GM18861 (cell line): ENCODE measurements at regions not wholly inside any gene's neighbourhood (a gene's known extent, or its start where the extent isn't known, plus 50 kb on each side); places are given as distances from the start of the nearest gene placed in this dataset.
"Not testable (repeated sequence)": the region's sequence is repeated elsewhere in the genome, so short reads cannot be mapped to it uniquely, and the experiment has no call there.

Experiments used
- ATAC-seq: cut with Tn5 transposase; IDR thresholded peaks from one replicate; pipeline ENCODE4 v1.9.1; 2021; ENCODE audit not compliant: unreplicated experiment

DNA sequence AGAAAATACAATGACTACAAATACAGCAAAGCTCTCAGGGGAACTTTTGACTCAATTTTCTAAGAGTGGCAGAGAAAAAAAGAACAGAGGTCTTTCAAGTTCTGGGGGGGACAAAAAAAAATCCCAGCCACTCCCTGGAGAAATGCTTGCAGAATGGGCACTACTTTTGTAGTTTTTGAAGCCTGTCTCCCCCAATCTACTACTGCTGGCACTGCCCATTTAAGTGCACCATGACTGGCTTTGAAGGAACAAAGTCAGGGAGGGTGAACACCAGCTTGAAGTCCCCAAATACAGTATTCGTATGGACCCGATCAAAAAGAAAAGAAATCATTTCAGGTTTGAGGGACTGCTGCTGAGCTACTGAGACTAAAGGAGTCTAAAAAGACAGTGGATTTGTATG lies 1824.4 kb downstream of the ARAP2 start:
- ATAC-seq: no peak

GRCh38 chr4:34422472-34423175 lies 1821.7 kb downstream of the ARAP2 start:
- ATAC-seq: no peak

DNA sequence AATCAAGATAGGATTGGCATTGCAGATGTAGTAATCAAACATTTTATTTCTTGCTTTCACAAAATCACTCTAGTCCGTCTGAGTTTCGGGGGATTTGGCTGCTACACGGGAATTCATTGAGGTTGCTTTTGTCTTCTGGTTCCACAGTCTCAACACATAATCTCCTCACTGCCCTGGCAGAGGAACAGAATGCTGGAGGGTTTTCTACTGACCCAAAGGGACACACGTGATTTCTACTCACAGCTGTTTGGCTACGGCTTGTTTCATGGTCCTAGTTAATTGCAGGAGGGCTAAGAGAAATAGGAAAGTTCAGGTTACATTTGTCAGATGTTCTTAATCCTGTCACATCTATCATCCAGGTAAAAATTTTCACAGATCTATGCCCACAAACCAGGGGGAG lies 1811.6 kb downstream of the ARAP2 start:
- no peak for ATAC-seq

GRCh38 chr4:34434377-34434776 lies 1809.9 kb downstream of the ARAP2 start:
- ATAC-seq: not testable (repeated sequence)

DNA sequence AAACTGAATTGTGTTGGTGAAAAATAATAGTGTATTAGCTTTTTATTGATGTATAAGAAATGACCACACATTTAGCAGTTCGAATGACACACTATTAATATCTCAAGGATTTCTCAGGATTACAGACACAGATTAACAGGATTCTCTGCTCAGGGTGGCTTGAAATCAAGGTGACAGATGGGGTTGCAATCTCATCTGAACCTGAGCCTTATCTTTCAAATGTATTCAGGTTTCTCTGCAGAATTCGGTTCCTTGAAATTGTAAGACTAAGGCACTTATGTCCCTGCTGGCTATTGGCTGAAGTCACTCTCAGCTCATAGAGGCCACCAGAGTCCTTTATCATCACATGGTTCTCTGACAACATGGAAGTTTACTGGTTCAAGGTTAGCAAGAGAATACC lies 1780.1 kb downstream of the ARAP2 start:
- no peak for ATAC-seq

- no peak for ATAC-seq
These were observed 1777.9 kb downstream of the ARAP2 start for GRCh38 chr4:34466411-34466810.

DNA sequence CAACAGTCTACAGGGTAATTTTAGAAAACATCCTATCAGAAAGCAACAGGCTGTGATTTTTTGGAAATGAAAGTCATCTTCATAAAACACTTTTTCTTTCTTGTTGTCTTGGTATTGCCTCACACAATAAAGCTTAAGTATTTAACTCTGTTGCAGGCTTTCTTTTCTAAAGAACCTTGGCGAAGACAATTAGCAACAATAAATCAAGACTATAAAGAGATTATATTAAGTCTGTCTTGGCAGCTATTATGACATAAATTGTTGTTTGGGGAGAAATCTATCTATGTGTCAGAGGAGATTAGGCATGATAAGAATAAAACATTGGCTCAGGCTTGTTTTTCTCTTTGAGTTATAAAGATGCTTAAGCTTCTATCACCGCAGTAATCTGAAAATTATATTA lies 1774.8 kb downstream of the ARAP2 start:
- no peak for ATAC-seq

- no peak for ATAC-seq
These were observed 1759.1 kb downstream of the ARAP2 start for GRCh38 chr4:34485252-34485651.

- no peak for ATAC-seq
These were observed 1757.6 kb downstream of the ARAP2 start for GRCh38 chr4:34486461-34487363.

GRCh38 chr4:34492414-34492813 lies 1751.9 kb downstream of the ARAP2 start:
- no peak for ATAC-seq

DNA sequence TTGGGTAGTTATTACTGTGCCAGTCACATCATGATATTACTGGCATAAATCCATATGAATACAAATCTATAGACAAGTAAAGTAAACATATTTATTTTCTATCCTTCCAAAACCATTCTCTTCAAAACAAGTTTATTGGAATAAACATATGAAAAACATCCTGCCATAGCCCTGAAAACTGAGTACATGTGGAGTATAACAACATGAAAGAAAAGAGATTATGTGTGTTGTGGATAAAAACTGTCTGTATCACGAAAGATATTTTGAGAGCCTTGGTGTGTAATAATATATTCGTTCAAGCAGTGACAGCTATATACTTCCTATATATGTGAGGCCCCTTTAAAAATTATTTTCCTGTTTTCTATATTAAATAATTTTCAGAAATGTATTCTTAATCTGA lies 1742.2 kb downstream of the ARAP2 start:
- ATAC-seq: no peak

DNA sequence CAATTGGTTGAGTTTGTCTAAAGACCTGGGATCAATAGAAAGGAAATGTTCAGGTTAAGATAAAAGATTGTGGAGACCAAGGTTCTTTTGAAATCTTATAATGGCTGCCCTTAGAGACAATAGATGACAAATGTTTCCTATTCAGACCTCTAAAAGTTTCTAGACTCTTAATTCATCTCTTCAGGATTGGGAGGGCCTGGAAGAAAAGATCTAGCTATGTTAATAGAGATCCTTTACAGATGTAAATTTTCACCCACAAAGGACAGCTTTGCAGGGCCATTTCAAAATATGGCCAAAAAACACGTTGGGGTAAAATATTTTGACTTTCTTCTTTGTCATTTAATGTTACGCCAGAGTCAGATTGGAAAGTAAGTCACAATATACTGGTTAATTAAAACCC lies 1739.6 kb downstream of the ARAP2 start:
- not testable (repeated sequence) for ATAC-seq

GRCh38 chr4:34506511-34507092 lies 1737.7 kb downstream of the ARAP2 start:
- not testable (repeated sequence) for ATAC-seq

- no peak for ATAC-seq
These were observed 1731.7 kb downstream of the ARAP2 start for GRCh38 chr4:34512616-34513015.

- ATAC-seq: no peak
These were observed 1727.8 kb downstream of the ARAP2 start for GRCh38 chr4:34516524-34516923.

- ATAC-seq: no peak
These were observed 1709.4 kb downstream of the ARAP2 start for GRCh38 chr4:34534916-34535315.

DNA sequence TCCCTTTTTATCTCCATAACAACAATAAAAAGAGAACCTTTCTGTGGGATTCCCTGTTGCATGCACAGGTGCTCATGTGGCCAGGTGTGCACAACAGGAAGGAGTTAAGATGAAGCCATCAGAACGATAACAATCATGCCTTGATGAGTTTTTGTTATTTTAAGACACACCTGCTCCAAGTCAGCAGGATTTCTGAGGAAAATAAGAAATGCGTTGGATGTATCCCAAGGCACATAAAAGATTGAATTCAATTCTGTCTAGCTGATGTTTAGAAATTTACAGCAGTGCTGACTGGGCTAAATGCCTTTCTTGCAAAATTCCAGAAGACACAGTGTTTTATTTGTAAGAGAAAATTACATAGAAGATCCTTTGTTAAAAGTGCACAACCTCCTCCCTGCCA lies 1678.2 kb downstream of the ARAP2 start:
- no peak for ATAC-seq

- no peak for ATAC-seq
These were observed 1672.3 kb downstream of the ARAP2 start for GRCh38 chr4:34572026-34572425.

DNA sequence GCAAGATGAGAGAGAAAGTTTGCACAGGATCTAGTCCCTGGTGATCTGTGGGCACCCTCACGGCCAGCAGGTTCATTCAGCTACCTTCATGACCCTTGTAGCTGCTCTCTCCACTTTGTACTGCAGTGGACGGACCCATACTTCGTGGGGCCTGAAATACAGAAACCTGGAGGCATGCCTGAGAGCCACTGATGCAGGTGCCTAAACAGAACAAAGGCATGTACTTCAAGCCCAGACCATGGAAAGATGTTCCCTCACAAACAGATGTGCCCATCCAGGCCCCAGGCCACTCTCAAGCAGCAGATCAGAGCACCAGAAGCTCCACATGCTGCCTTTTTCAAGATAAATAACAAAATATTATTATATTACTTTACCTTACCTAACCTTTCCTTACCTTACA lies 1629.0 kb downstream of the ARAP2 start:
- ATAC-seq: no peak

DNA sequence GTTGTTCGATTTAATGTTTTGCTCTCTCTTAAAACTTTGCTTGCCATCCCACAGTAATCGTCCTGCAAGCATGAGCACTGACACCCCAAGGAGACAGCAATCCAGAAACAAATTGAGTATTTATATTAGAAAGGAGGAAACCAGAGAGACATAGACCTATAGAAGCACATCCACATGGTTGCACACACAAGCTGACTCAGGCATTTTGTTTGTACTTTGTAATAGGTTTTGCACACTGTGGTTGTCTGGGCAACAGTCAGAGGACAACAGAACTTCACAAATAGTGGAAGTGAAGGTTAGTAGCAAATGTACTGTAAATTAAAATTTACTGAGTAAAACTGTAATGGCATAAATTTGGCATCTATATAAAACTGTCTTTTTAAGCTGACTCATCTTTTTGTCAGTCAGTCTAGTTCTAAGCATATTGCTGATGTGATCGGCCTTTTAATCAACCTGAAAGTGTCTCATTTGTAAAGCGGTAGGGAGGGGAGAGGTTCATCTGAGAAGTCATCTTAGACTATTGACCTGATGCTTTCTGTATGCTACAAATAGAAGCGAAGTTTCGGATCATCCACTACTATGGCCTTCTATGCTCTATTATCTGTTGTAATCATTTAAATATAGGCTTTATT lies 1624.7 kb downstream of the ARAP2 start:
- no peak for ATAC-seq

DNA sequence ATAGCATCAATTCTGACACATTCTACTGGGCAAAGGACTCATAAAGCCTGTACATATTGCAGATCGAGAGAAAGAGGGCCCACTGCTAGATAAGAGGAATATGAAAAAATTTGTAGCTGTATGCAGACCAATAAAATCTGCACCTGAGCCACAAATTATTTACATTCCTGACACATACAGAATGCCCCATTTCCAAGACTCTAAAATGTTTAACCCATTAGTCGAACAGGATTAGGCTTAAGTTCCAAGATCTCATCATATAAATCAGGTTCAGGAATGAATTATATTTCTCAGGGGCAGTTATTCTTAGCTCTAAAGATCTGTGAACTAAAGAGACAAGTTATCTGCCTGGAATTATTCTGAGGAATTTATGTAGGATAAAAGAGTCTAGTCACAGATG lies 1615.8 kb downstream of the ARAP2 start:
- ATAC-seq: no peak
